PC-3 (cell line): ENCODE measurements at regions not wholly inside any gene's neighbourhood (a gene's known extent, or its start where the extent isn't known, plus 50 kb on each side); places are given as distances from the start of the nearest gene placed in this dataset.

ENCODE experiments used
- ATAC-seq: fragments of 200-7000 bp; cut with Tn5 transposase; 2 replicates; pipeline ENCODE4 v1.9.1; 2020; ENCODE audit warnings: mild to moderate bottlenecking, moderate library complexity
- BruUV-seq: library from RNA; stranded (reverse); fragments of 400-500 nt; replicated peaks from 2 replicates; lab custom pipeline; 2021; lab: Mats Ljungman, UMichigan
- CTCF ChIA-PET: fragments of 300-600 bp; sonication (Branson Sonifier 250); formaldehyde crosslinking; loops from one replicate; lab custom pipeline; 2022; ENCODE audit warnings: antibody characterized with exemption; lab: Charles Lee
- POLR2A ChIA-PET: fragments of 300-600 bp; sonication (Branson Sonifier 250); formaldehyde crosslinking; loops from one replicate; lab custom pipeline; 2022; ENCODE audit warnings: antibody characterized with exemption; ENCODE audit not compliant: unreplicated experiment; lab: Charles Lee
- DNase-seq: peaks from one replicate; pipeline ENCODE4 v3.0.0-alpha.2; 2015
- H2AFZ ChIP-seq: fragments of 300-600 bp; sonication (generic); 2 replicates; pipeline ENCODE4 v1.6.0; 2016; ENCODE audit warnings: antibody characterized with exemption, low read length
- H3F3A ChIP-seq: fragments of 300-600 bp; sonication (generic); one replicate; pipeline ENCODE4 v1.6.0; 2017; ENCODE audit warnings: antibody characterized with exemption, low read length, control low read depth, mild to moderate bottlenecking; ENCODE audit not compliant: unreplicated experiment
- H3K27ac ChIP-seq: fragments of 300-600 bp; sonication (generic); 2 replicates; pipeline ENCODE4 v1.5.1; 2016; ENCODE audit warnings: mild to moderate bottlenecking, low read length
- H3K27me3 ChIP-seq: fragments of 300-600 bp; sonication (generic); 2 replicates; pipeline ENCODE4 v1.6.1; 2016; ENCODE audit warnings: low read length, mixed read lengths
- H3K36me3 ChIP-seq: fragments of 300-600 bp; sonication (generic); 2 replicates; pipeline ENCODE4 v1.6.1; 2016; ENCODE audit warnings: low read depth, mixed run types, low read length, mixed read lengths
- H3K4me1 ChIP-seq: fragments of 300-600 bp; sonication (generic); 2 replicates; pipeline ENCODE4 v1.5.1; 2016; ENCODE audit warnings: low read length; ENCODE audit not compliant: insufficient read depth
- H3K4me2 ChIP-seq: fragments of 300-600 bp; sonication (generic); 2 replicates; pipeline ENCODE4 v1.6.0; 2016; ENCODE audit warnings: low read length
- H3K4me3 ChIP-seq: fragments of 300-600 bp; sonication (generic); 2 replicates; pipeline ENCODE4 v1.5.1; 2016; ENCODE audit warnings: mild to moderate bottlenecking, low read length, mixed read lengths
- H3K79me2 ChIP-seq: fragments of 300-600 bp; sonication (generic); 2 replicates; pipeline ENCODE4 v1.6.1; 2017; ENCODE audit warnings: low read length, mixed read lengths
- H3K9ac ChIP-seq: fragments of 300-600 bp; sonication (generic); 2 replicates; pipeline ENCODE4 v1.6.0; 2016; ENCODE audit warnings: mild to moderate bottlenecking, low read length
- H3K9me2 ChIP-seq: fragments of 300-600 bp; sonication (generic); replicated peaks from 2 replicates; pipeline ENCODE4 v1.6.1; 2016; ENCODE audit warnings: mixed run types, low read length, mixed read lengths
- H3K9me3 ChIP-seq: fragments of 300-600 bp; sonication (generic); 2 replicates; pipeline ENCODE4 v1.6.1; 2016; ENCODE audit warnings: low read length, mixed read lengths
- H4K20me1 ChIP-seq: fragments of 300-600 bp; sonication (generic); 2 replicates; pipeline ENCODE4 v1.6.1; 2016; ENCODE audit warnings: low read length, mixed read lengths
- EZH2 ChIP-seq: fragments of 300-600 bp; sonication (generic); IDR thresholded peaks from one replicate; pipeline ENCODE4 v1.6.1; 2017; ENCODE audit warnings: antibody characterized with exemption, mild to moderate bottlenecking, low read length; ENCODE audit not compliant: unreplicated experiment
- EZH2phosphoT487 ChIP-seq: fragments of 300-600 bp; sonication (generic); IDR thresholded peaks from 2 replicates; pipeline ENCODE4 v1.6.1; 2018; ENCODE audit warnings: mild to moderate bottlenecking, antibody characterized with exemption, low read length, borderline replicate concordance
- intact Hi-C: fragments of 100-400 bp; cut with micrococcal nuclease; formaldehyde crosslinking; loops from 2 replicates; pipeline ENCODE4 v1.9.0; 2023
- TF ChIP-seq, protein P1 (sequence below): fragments of 300-600 bp; sonication (generic); conservative IDR thresholded peaks from 2 replicates; pipeline ENCODE4 v1.5.1; 2017; ENCODE audit warnings: antibody characterized with exemption, low read depth, mild to moderate bottlenecking, low read length

- CTCF ChIA-PET, result no interaction called here
- POLR2A ChIA-PET, result no interaction called here
These were observed 863.4 kb downstream of the SORCS1 start for GRCh38 chr10:106301146-106301545.

DNA sequence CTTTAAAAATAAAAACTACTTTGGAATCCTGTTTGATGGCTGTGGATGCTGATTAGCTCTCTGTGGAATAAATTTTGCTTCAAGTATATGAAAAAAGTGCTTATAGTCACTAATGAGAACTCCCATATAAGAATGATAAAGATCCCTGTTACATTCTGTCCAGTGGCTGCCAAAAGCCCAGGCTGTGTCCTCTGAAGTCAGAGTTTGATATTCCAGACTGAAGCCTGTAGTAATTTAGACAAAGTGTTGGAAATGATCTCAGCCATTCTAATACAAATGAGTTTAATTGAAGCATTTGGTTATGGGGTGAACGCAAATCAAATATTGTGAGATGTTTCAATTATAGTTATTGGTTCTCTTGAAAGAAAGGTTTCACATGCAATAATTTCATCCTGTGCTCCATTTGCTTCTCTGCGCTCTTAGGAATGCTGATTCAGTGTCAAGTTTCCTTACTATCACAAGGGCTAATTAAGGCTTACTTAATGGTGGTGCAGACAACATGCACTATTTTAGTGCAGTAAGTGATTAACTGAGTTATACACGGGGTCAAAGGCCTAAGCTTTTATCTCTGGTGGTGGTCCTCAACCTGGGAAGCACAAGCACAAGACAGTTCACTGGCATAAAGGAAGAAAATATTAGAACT, 867.6 kb downstream of the SORCS1 start:
- CTCF ChIA-PET, result no interaction called here
- H3K4me2 ChIP-seq, result no peak overlapping the region
- POLR2A ChIA-PET, result no interaction called here
- H2AFZ ChIP-seq, result no peak overlapping the region
- no peaks in the 10 kb centered on the region for H3K36me3 ChIP-seq
- DNase-seq (no peak), ATAC-seq (no peak)
- no peaks in the 10 kb centered on the region for H3F3A ChIP-seq
- H3K27ac ChIP-seq, result no peak overlapping the region
- no peaks in the 10 kb centered on the region for H3K9me2 ChIP-seq
- no peak for TF ChIP-seq EZH2
- TF ChIP-seq, protein P1, sequence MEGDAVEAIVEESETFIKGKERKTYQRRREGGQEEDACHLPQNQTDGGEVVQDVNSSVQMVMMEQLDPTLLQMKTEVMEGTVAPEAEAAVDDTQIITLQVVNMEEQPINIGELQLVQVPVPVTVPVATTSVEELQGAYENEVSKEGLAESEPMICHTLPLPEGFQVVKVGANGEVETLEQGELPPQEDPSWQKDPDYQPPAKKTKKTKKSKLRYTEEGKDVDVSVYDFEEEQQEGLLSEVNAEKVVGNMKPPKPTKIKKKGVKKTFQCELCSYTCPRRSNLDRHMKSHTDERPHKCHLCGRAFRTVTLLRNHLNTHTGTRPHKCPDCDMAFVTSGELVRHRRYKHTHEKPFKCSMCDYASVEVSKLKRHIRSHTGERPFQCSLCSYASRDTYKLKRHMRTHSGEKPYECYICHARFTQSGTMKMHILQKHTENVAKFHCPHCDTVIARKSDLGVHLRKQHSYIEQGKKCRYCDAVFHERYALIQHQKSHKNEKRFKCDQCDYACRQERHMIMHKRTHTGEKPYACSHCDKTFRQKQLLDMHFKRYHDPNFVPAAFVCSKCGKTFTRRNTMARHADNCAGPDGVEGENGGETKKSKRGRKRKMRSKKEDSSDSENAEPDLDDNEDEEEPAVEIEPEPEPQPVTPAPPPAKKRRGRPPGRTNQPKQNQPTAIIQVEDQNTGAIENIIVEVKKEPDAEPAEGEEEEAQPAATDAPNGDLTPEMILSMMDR, result no peak
- TF ChIP-seq EZH2phosphoT487, result no peak
- no peaks in the 10 kb centered on the region for H4K20me1 ChIP-seq
- intact Hi-C loops, result no loop called here
- H3K9me3 ChIP-seq, result no peaks in the 10 kb centered on the region
- H3K4me1 ChIP-seq, result no peaks in the 10 kb centered on the region
- no peaks in the 10 kb centered on the region for H3K79me2 ChIP-seq
- H3K27me3 ChIP-seq, result no peaks in the 10 kb centered on the region
- H3K4me3 ChIP-seq, result no peak overlapping the region
- no TSS peak for BruUV-seq
- no peak overlapping the region for H3K9ac ChIP-seq

More at GRCh38 chr10:106301146-106301545, 863.4 kb downstream of the SORCS1 start:
- Histone ChIP-seq H3K9me3 (no peaks in the 10 kb centered on the region), H3K79me2 (no peaks in the 10 kb centered on the region), H3K9ac (no peak overlapping the region), H3K27me3 (no peaks in the 10 kb centered on the region), H3K36me3 (no peaks in the 10 kb centered on the region), H3K4me1 (no peaks in the 10 kb centered on the region), H3K9me2 (no peaks in the 10 kb centered on the region), H3K4me3 (no peak overlapping the region), H3F3A (no peaks in the 10 kb centered on the region), H4K20me1 (no peaks in the 10 kb centered on the region), H3K27ac (no peak overlapping the region), H2AFZ (no peak overlapping the region), H3K4me2 (no peak overlapping the region)
- TF ChIP-seq EZH2, result no peak
- TF ChIP-seq EZH2phosphoT487, result no peak
- TF ChIP-seq, protein P1, result no peak
- BruUV-seq, result no TSS peak
- ATAC-seq (no peak), DNase-seq (no peak)
- intact Hi-C loops, result no loop called here

DNA sequence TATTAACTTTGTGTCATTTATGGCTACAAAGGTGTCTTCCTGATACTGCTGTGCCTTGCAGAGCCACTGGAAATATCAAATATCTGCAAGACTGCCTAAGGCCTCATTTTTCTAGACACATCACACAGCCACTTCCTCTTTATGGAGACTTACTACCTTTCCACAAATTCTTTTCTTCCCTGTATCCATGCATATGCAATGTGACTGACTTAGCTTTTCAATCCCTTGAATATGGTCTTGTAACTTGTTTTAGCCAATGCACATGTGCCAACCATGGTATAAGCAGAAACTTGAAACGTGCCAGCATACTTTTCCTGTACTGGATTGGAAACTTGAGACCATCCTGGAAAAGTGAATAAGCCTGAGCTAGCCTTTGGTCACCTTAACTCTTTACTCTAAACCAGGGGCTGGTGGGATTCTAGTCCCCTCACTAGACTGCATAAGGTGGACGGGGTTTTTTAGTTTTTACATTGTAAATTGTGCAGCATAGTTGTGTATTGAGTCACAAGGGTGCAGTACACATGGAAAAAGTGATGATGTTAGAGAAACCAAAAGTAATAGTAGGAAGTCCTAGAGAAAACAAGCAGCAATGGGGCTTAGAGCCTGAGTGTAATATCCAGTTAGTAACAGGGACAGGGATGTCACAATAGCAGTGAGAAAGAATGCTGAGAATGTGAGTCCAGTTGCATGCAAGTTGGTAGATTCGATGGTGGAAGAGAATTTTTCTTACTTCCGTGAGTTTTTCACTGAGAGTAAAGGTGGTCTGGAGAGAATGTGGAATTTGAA, 879.5 kb downstream of the SORCS1 start:
- DNase-seq, result no peak
- no peak for ATAC-seq
- Histone ChIP-seq H3K9me3 (no peaks in the 10 kb centered on the region), H3F3A (no peaks in the 10 kb centered on the region), H3K9me2 (no peaks in the 10 kb centered on the region), H4K20me1 (no peaks in the 10 kb centered on the region), H3K4me1 (peaks cover 3% of the 10 kb centered on the region; the same call in 1 of the 2 replicates), H3K27me3 (no peaks in the 10 kb centered on the region), H3K36me3 (no peaks in the 10 kb centered on the region), H2AFZ (peak overlapping the region; percentile 45; the same call in 1 of the 2 replicates), H3K27ac (no peak overlapping the region), H3K4me3 (no peak overlapping the region), H3K79me2 (no peaks in the 10 kb centered on the region), H3K4me2 (no peak overlapping the region), H3K9ac (no peak overlapping the region)
- ChIA-PET CTCF (no interaction called here), POLR2A (no interaction called here)
- intact Hi-C loops, result no loop called here
- no peak for TF ChIP-seq EZH2
- TF ChIP-seq, protein P1, result no peak
- no peak for TF ChIP-seq EZH2phosphoT487
- BruUV-seq, result no TSS peak
